NCI-H2081 treated with DMSO at 0.1 percent for 48 hours (cell line): ENCODE measurements at regions not wholly inside any gene's neighbourhood (a gene's known extent, or its start where the extent isn't known, plus 50 kb on each side); places are given as distances from the start of the nearest gene placed in this dataset.

Experiments
- DNase-seq: peaks from one replicate; lab custom pipeline; 2025; lab: John Stamatoyannopoulos, UW

GRCh38 chr7:52030722-52031121 is 714.1 kb upstream of the COBL start:
- DNase-seq, result no peak

GRCh38 chr7:52026140-52026539 is 709.5 kb upstream of the COBL start:
- no peak for DNase-seq

- no peak for DNase-seq
Observed at GRCh38 chr7:52021343-52021742, 704.7 kb upstream of the COBL start.

GRCh38 chr7:52018680-52019054 is 702.1 kb upstream of the COBL start:
- no peak for DNase-seq

GRCh38 chr7:52017802-52018679 is 701.4 kb upstream of the COBL start:
- no peak for DNase-seq

- DNase-seq, result no peak
Observed at GRCh38 chr7:52009181-52009580, 692.6 kb upstream of the COBL start.

- no peak for DNase-seq
Observed at GRCh38 chr7:52006674-52007073, 690.1 kb upstream of the COBL start.

- no peak for DNase-seq
Observed at GRCh38 chr7:52005613-52006012, 689.0 kb upstream of the COBL start.

GRCh38 chr7:51995596-51996179 is 679.1 kb upstream of the COBL start:
- DNase-seq, result no peak

- DNase-seq, result no peak
Observed at GRCh38 chr7:51982653-51983052, 666.0 kb upstream of the COBL start.

- DNase-seq, result no peak
Observed at GRCh38 chr7:51980812-51981211, 664.2 kb upstream of the COBL start.

- no peak for DNase-seq
Observed at GRCh38 chr7:51980313-51980712, 663.7 kb upstream of the COBL start.

- DNase-seq, result no peak
Observed at GRCh38 chr7:51977913-51978312, 661.3 kb upstream of the COBL start.

GRCh38 chr7:51973939-51974338 is 657.3 kb upstream of the COBL start:
- DNase-seq, result no peak

GRCh38 chr7:51973071-51973470 is 656.5 kb upstream of the COBL start:
- DNase-seq, result no peak

- DNase-seq, result no peak
Observed at GRCh38 chr7:51970961-51971665, 654.5 kb upstream of the COBL start.

- DNase-seq, result no peak
Observed at GRCh38 chr7:51968461-51968860, 651.9 kb upstream of the COBL start.

GRCh38 chr7:51965454-51965853 is 648.8 kb upstream of the COBL start:
- DNase-seq, result no peak

- no peak for DNase-seq
Observed at GRCh38 chr7:51961804-51962203, 645.2 kb upstream of the COBL start.

- DNase-seq, result no peak
Observed at GRCh38 chr7:51950813-51951212, 634.2 kb upstream of the COBL start.

- peak; percentile 7 for DNase-seq
Observed at GRCh38 chr7:51949726-51950644, 633.4 kb upstream of the COBL start.

- DNase-seq, result no peak
Observed at GRCh38 chr7:51930834-51931233, 614.2 kb upstream of the COBL start.
